KMS-11 (cell line): ENCODE measurements at regions not wholly inside any gene's neighbourhood (a gene's known extent, or its start where the extent isn't known, plus 50 kb on each side); places are given as distances from the start of the nearest gene placed in this dataset.

Source experiments
- H2AFZ ChIP-seq: fragments of 200-600 bp; sonication (generic); 2 replicates; pipeline ENCODE4 v1.6.1; 2016; ENCODE audit warnings: antibody characterized with exemption, mixed run types, low read depth
- H3K27ac ChIP-seq: fragments of 200-600 bp; sonication (generic); 2 replicates; pipeline ENCODE4 v1.6.1; 2016; ENCODE audit warnings: mild to moderate bottlenecking, mixed run types
- H3K27me3 ChIP-seq: fragments of 200-600 bp; sonication (generic); 2 replicates; pipeline ENCODE4 v1.6.1; 2017; ENCODE audit warnings: mild to moderate bottlenecking, low read depth, mixed run types, moderate library complexity; ENCODE audit not compliant: insufficient read depth
- H3K36me3 ChIP-seq: fragments of 200-600 bp; sonication (generic); 2 replicates; pipeline ENCODE4 v1.6.1; 2017; ENCODE audit warnings: mild to moderate bottlenecking, mixed run types; ENCODE audit not compliant: insufficient read depth
- H3K4me1 ChIP-seq: fragments of 200-600 bp; sonication (generic); 2 replicates; pipeline ENCODE4 v1.6.1; 2016; ENCODE audit warnings: mild to moderate bottlenecking, low read depth, mixed run types; ENCODE audit not compliant: poor library complexity, severe bottlenecking
- H3K4me2 ChIP-seq: fragments of 200-600 bp; sonication (generic); 2 replicates; pipeline ENCODE4 v1.7.0; 2016; ENCODE audit warnings: mild to moderate bottlenecking, mixed run types
- H3K4me3 ChIP-seq: fragments of 200-600 bp; sonication (generic); IDR thresholded peaks from 2 replicates; pipeline ENCODE4 v1.6.1; 2017; ENCODE audit warnings: low read depth, low read length, mixed read lengths; ENCODE audit not compliant: insufficient read depth
- H3K79me2 ChIP-seq: fragments of 200-600 bp; sonication (generic); 2 replicates; pipeline ENCODE4 v1.6.1; 2016; ENCODE audit warnings: low read depth, mixed run types; ENCODE audit not compliant: insufficient read depth
- H3K9ac ChIP-seq: fragments of 200-600 bp; sonication (generic); 2 replicates; pipeline ENCODE4 v1.6.1; 2016; ENCODE audit warnings: mild to moderate bottlenecking, mixed run types
- H4K20me1 ChIP-seq: fragments of 200-600 bp; sonication (generic); 2 replicates; pipeline ENCODE4 v1.6.1; 2016; ENCODE audit warnings: mild to moderate bottlenecking, mixed run types; ENCODE audit not compliant: insufficient read depth
- TF ChIP-seq, protein P1 (sequence below): fragments of 200-600 bp; sonication (generic); conservative IDR thresholded peaks from 2 replicates; pipeline ENCODE4 v1.6.1; 2017; ENCODE audit warnings: low read depth, mild to moderate bottlenecking, antibody characterized with exemption, low read length, moderate library complexity, mixed read lengths

DNA sequence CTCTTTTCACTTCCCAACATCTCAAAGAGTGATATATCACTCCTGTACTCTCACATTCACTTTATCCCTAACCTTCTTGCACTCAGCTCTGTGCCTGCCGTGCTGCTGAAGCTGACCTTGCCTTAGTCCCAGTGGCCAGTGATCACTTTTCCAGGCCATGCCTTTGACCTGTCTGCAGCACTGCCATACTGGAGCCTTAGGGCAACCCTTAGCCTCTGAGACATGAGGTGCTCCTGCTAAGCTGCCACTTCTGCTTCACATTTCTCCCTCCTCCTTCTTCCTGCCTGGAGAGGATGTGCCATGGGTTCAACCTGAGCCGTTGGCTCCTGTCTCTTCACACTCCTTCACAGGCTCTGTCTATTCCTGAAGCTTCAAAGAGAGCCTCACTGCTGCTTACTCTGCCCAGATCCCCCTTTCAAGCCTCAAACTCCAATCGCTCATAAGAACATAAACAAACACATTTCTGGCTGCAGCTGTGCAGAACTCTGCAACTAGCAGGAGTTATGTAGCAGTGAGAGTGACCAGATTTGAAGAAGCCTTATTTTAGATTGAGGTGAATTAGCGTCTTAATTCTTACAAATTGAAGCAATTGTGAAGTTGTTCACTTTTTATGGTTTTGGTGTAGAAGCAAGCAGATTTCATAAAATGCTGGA is 716.2 kb upstream of the FANCL start:
- TF ChIP-seq, protein P1, sequence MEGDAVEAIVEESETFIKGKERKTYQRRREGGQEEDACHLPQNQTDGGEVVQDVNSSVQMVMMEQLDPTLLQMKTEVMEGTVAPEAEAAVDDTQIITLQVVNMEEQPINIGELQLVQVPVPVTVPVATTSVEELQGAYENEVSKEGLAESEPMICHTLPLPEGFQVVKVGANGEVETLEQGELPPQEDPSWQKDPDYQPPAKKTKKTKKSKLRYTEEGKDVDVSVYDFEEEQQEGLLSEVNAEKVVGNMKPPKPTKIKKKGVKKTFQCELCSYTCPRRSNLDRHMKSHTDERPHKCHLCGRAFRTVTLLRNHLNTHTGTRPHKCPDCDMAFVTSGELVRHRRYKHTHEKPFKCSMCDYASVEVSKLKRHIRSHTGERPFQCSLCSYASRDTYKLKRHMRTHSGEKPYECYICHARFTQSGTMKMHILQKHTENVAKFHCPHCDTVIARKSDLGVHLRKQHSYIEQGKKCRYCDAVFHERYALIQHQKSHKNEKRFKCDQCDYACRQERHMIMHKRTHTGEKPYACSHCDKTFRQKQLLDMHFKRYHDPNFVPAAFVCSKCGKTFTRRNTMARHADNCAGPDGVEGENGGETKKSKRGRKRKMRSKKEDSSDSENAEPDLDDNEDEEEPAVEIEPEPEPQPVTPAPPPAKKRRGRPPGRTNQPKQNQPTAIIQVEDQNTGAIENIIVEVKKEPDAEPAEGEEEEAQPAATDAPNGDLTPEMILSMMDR: no peak
- Histone ChIP-seq H3K4me3 (no peak overlapping the region), H3K79me2 (no peaks in the 10 kb centered on the region), H3K4me1 (no peaks in the 10 kb centered on the region), H3K36me3 (no peaks in the 10 kb centered on the region), H3K9ac (no peak overlapping the region), H3K4me2 (no peak overlapping the region), H3K27me3 (no peaks in the 10 kb centered on the region), H2AFZ (no peak overlapping the region), H3K27ac (no peak overlapping the region), H4K20me1 (no peaks in the 10 kb centered on the region)

DNA sequence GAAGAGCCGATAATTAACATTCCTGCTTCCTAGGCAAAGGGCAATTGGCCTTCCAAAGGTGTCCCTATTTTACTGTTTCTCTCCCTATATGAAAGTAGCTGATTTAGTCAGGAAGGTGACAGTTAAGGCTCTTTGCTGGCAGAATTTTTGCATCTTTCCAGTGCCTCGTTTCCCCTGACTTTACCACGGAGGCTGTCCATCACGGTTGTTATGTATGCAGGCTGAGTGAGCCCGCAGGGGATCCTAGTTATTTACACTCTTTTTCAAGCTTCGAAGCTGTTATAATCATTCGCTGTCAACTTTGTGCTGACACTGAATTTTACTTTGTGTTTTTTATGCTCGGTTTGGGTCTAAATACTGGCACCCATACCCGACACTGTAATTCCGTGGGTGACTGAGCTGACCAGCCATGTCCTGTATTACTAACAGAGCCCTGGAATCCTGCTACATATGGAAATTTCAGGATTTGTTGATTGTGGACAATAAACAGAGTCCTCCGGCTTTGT is 713.8 kb upstream of the FANCL start:
- Histone ChIP-seq H3K4me1 (no peaks in the 10 kb centered on the region), H3K9ac (no peak overlapping the region), H3K79me2 (no peaks in the 10 kb centered on the region), H3K27ac (no peak overlapping the region), H3K27me3 (no peaks in the 10 kb centered on the region), H3K4me2 (no peak overlapping the region), H4K20me1 (no peaks in the 10 kb centered on the region), H3K36me3 (no peaks in the 10 kb centered on the region), H2AFZ (no peak overlapping the region), H3K4me3 (no peak overlapping the region)
- TF ChIP-seq, protein P1: no peak

DNA sequence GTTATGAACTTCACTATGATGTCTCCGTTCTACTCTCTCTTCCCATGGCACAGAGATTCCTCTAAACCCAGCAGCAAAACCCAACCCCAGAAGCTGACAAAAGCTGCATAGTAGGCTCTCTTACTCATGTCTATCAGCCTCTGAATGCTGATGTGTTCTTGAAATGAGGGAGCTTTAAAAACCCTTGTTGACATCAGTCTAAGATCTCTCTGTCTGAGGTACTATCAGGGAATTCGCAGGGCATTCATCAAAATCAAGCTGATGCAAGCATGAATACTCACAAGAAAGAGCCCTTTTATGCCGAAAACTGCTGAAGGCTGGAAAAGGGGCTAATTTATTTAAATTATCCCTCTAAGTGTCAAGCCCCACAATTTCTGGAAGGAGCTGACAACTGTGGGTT is 710.6 kb upstream of the FANCL start:
- no peak overlapping the region for H3K4me2 ChIP-seq
- TF ChIP-seq, protein P1: no peak
- no peaks in the 10 kb centered on the region for H3K27me3 ChIP-seq
- no peaks in the 10 kb centered on the region for H4K20me1 ChIP-seq
- H3K4me3 ChIP-seq: no peak overlapping the region
- H2AFZ ChIP-seq: no peak overlapping the region
- H3K4me1 ChIP-seq: no peaks in the 10 kb centered on the region
- H3K79me2 ChIP-seq: no peaks in the 10 kb centered on the region
- no peak overlapping the region for H3K9ac ChIP-seq
- no peaks in the 10 kb centered on the region for H3K36me3 ChIP-seq
- no peak overlapping the region for H3K27ac ChIP-seq

DNA sequence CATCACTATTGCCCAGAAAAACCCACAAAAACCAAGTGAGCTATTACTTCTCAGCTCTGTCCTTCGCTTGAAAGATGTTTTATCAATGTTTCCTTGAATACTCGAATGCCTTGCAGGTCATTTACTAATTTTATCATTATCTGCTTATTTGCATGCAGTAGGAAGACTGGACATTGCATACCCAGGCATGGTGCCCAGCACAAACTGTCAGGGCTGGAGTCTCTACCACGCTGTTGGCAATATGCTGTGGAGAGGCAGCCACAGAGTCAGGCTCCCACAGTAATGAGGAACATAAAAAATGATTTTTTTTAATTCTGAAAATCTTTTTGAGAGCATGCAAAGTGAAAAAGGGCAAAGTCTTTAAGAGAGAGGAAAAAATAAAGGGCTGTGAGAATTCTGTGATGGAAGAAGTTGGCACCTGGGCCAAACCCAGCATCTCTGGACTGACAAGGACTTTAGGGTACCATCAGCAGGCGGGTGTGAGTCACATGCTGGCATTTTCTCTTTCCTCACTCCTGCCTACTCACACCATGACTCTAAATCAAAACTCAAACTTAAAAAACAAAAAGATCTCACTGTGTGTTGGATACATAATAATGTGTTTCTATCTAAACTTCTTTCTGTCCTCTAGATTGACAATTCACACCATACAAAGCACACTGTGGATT is 709.8 kb upstream of the FANCL start:
- no peaks in the 10 kb centered on the region for H4K20me1 ChIP-seq

More for the DNA sequence above, 709.8 kb upstream of the FANCL start:
- Histone ChIP-seq H3K27me3 (no peaks in the 10 kb centered on the region), H3K36me3 (no peaks in the 10 kb centered on the region), H3K4me1 (no peaks in the 10 kb centered on the region), H3K4me3 (no peak overlapping the region), H3K9ac (no peak overlapping the region), H3K4me2 (no peak overlapping the region), H2AFZ (no peak overlapping the region), H3K27ac (no peak overlapping the region), H3K79me2 (no peaks in the 10 kb centered on the region)
- TF ChIP-seq, protein P1: no peak
